Prostate gland (tissue), 2 donors: ENCODE measurements at regions not wholly inside any gene's neighbourhood (a gene's known extent, or its start where the extent isn't known, plus 50 kb on each side); places are given as distances from the start of the nearest gene placed in this dataset.

ENCODE experiments used
- DNase-seq: peaks from one replicate; pipeline ENCODE4 v3.0.0-alpha.2; 2019; ENCODE audit warnings: low spot score
- H3K27ac ChIP-seq, 2 donors: fragments of 200-600 bp; sonication (generic); 2 replicates each; pipeline ENCODE4 v1.5.1; 2017 to 2019
- H3K27me3 ChIP-seq: fragments of 200-600 bp; sonication (generic); replicated peaks from 2 replicates; pipeline ENCODE4 v1.5.1; 2019; ENCODE audit not compliant: insufficient read depth
- H3K36me3 ChIP-seq, 2 donors: fragments of 200-600 bp; sonication (generic); 1 replicate in 1 of 2; 2 replicates in 1 of 2; pipeline versions ENCODE4 v1.5.1 to v1.8.1; 2017 to 2019
- H3K4me1 ChIP-seq: fragments of 200-600 bp; sonication (generic); replicated peaks from 2 replicates; pipeline ENCODE4 v1.5.1; 2019
- H3K4me3 ChIP-seq, 2 donors: fragments of 200-600 bp; sonication (generic); 2 replicates each; pipeline ENCODE4 v1.5.1; 2017 to 2019
- H3K9me3 ChIP-seq: fragments of 200-600 bp; sonication (generic); 2 replicates; pipeline ENCODE4 v1.5.1; 2017
- CTCF ChIP-seq, 4 experiments: fragments of 200-600 bp in 2 of 4; fragments of 450-650 bp in 2 of 4; sonication (generic) in 2 of 4; IDR thresholded peaks; 1 replicate in 3 of 4; 2 replicates in 1 of 4; pipeline ENCODE4 v1.5.1; 2016 to 2019; ENCODE audit warnings: antibody characterized with exemption in 4 of 4, mild to moderate bottlenecking in 2 of 4, moderate library complexity in 2 of 4
- POLR2A ChIP-seq: fragments of 450-650 bp; IDR thresholded peaks from one replicate; pipeline ENCODE4 v1.6.1; 2016; ENCODE audit warnings: antibody characterized with exemption, mild to moderate bottlenecking
- POLR2AphosphoS5 ChIP-seq: sonication (generic); formaldehyde crosslinking; IDR thresholded peaks from one replicate; pipeline ENCODE4 v1.6.1; 2017; ENCODE audit warnings: antibody characterized with exemption
- WGBS: methylation state at CpG from one replicate; pipeline ENCODE4 v1.1.5; 2018; 5-methylcytosine and 5-hydroxymethylcytosine counted together
- intact Hi-C: fragments of 100-400 bp; cut with DNase I; formaldehyde crosslinking; loops from one replicate; pipeline ENCODE4 v1.14.2; 2022

GRCh38 chr12:38547586-38547985 is 231.0 kb downstream of the ALG10B start:
- H3K27ac ChIP-seq, result no peak overlapping the region
- no peaks in the 10 kb centered on the region for H3K4me1 ChIP-seq
- no peak overlapping the region for H3K4me3 ChIP-seq
- no peaks in the 10 kb centered on the region for H3K9me3 ChIP-seq
- no peak for DNase-seq
- H3K36me3 ChIP-seq, result no peaks in the 10 kb centered on the region
- no peak for TF ChIP-seq POLR2AphosphoS5
- TF ChIP-seq CTCF (IDR thresholded peaks at IDR 0.05), result no peak
- no peak for TF ChIP-seq POLR2A
- WGBS, result 85% methylated on average over 1 of the region's 1 CpG
- intact Hi-C loops, result no loop called here
- H3K27me3 ChIP-seq, result no peaks in the 10 kb centered on the region

DNA sequence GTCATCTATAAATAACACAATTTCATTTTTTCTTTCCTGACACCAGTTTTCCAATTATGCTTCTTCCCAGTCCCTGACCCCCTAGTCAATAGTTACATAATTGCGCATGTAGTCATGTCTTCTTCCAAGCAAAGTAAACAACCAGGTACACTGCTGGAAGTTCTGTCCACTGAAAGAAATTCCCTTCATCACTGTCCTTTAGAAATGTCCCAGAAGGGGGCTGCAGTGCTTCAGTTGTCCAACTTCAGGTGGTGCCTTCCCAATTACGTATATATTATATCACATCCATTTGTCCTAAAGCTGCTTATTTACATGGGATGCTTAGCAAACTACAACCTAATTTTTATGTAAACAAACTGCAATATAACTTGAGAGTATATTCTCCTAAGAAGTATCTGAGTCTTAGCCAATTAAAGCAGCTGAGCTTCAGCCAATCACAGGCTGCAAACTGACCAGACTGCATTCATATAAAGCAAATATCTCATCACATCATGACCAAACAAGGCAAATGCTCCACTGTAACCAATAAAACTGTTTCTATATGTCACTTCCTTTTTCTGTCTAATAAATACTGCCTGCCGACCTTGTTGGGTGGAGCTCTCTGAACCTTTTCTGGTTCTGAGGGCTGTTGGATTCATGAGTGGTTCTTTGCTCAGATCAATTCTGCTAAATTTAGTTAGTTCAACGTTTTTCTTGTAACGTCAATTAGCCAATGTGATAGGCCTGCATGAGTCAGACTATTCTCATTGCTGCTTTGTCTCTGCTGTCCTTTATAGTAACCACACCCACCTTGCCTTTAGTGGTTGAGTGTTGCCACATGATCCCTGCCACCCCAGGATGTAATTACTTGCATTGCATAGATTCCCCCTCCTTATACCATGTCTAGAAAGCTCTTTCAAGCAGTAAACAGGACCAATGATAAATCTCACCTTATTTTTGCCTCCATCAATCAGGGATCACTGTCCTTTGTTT is 239.3 kb downstream of the ALG10B start:
- H3K4me1 ChIP-seq, result no peaks in the 10 kb centered on the region
- H3K36me3 ChIP-seq, result no peaks in the 10 kb centered on the region
- H3K9me3 ChIP-seq, result no peaks in the 10 kb centered on the region
- H3K27me3 ChIP-seq, result no peaks in the 10 kb centered on the region
- H3K4me3 ChIP-seq, result no peak overlapping the region
- peak overlapping the region in 1 of 2 donors; percentile 28 for H3K27ac ChIP-seq
- TF ChIP-seq POLR2A (no peak), POLR2AphosphoS5 (no peak), CTCF (IDR thresholded peaks at IDR 0.05) (no peak)
- intact Hi-C loops, result no loop called here
- 43% methylated on average over 5 of the region's 5 CpGs for WGBS
- no peak for DNase-seq

GRCh38 chr12:38556647-38557046 is 240.1 kb downstream of the ALG10B start:
- Histone ChIP-seq H3K27ac (peak overlapping the region in 1 of 2 donors; percentile 28), H3K4me1 (no peaks in the 10 kb centered on the region), H3K4me3 (no peak overlapping the region), H3K9me3 (no peaks in the 10 kb centered on the region), H3K36me3 (no peaks in the 10 kb centered on the region), H3K27me3 (no peaks in the 10 kb centered on the region)
- 18% methylated on average over 2 of the region's 2 CpGs for WGBS
- no peak for TF ChIP-seq CTCF (IDR thresholded peaks at IDR 0.05)
- TF ChIP-seq POLR2AphosphoS5, result peak; percentile 7
- intact Hi-C loops, result no loop called here
- no peak for DNase-seq

DNA sequence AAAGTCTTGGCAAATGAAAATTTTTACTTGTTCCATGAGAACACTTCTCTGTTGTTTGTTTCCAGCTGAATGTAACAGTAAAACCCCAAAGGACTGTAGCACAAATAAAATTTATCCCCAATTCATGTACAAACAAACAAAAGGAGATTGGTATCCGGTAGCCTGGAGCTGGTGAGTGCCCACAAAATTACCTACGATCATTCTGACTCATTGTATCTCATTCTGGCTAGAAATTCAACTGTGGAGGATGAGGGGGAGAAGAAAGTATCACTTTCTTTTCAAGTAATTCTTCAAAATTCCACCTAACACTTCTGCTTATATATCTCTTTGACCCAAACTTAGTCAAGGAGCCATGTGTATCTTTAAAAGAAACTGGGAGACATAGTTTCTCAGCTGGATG is 268.5 kb downstream of the ALG10B start:
- Histone ChIP-seq H3K27me3 (no peaks in the 10 kb centered on the region), H3K4me3 (no peak overlapping the region), H3K9me3 (no peaks in the 10 kb centered on the region), H3K27ac (no peak overlapping the region), H3K4me1 (no peaks in the 10 kb centered on the region), H3K36me3 (no peaks in the 10 kb centered on the region)
- intact Hi-C loops, result no loop called here
- DNase-seq, result no peak
- 54% methylated on average over 2 of the region's 2 CpGs for WGBS
- TF ChIP-seq CTCF (IDR thresholded peaks at IDR 0.05) (no peak), POLR2A (no peak)

GRCh38 chr12:38586789-38587188 is 270.2 kb downstream of the ALG10B start:
- Histone ChIP-seq H3K36me3 (no peaks in the 10 kb centered on the region), H3K4me3 (no peak overlapping the region), H3K27me3 (no peaks in the 10 kb centered on the region), H3K4me1 (no peaks in the 10 kb centered on the region), H3K27ac (no peak overlapping the region), H3K9me3 (no peaks in the 10 kb centered on the region)
- intact Hi-C loops, result no loop called here
- DNase-seq, result no peak
- TF ChIP-seq POLR2A (no peak), POLR2AphosphoS5 (no peak), CTCF (IDR thresholded peaks at IDR 0.05) (no peak)
